Heart right ventricle (tissue), 16 donors: ENCODE measurements at regions not wholly inside any gene's neighbourhood (a gene's known extent, or its start where the extent isn't known, plus 50 kb on each side); places are given as distances from the start of the nearest gene placed in this dataset.
A peak's percentile ranks its signal among the peaks of the same experiment; 100 is the strongest.

Experiments used
- ATAC-seq, 8 donors: fragments of 200-7000 bp; cut with Tn5 transposase; one replicate each; pipeline ENCODE4 v1.9.1; 2020; ENCODE audit warnings: mild to moderate bottlenecking in 8 of 8, moderate library complexity in 8 of 8, moderate number of reproducible peaks in 1 of 8
- DNase-seq, 2 donors: peaks; one replicate each; pipeline ENCODE4 v3.0.0-alpha.2; 2020
- H3K27ac ChIP-seq, 10 donors: fragments of 200-600 bp; sonication (generic) in 2 of 10; one replicate each; pipeline versions ENCODE4 v1.5.0 to v1.8.0; 2020 to 2022; ENCODE audit warnings: mild to moderate bottlenecking in 3 of 10
- H3K27me3 ChIP-seq, 7 donors: fragments of 200-600 bp; one replicate each; pipeline ENCODE4 v1.8.0; 2021 to 2022; ENCODE audit warnings: mild to moderate bottlenecking in 2 of 7
- H3K36me3 ChIP-seq, 9 donors: fragments of 200-600 bp; sonication (generic) in 1 of 9; one replicate each; pipeline versions ENCODE4 v1.5.0 to v1.8.0; 2020 to 2022; ENCODE audit warnings: mild to moderate bottlenecking in 2 of 9
- H3K4me1 ChIP-seq, 9 donors: fragments of 200-600 bp; sonication (generic) in 1 of 9; one replicate each; pipeline versions ENCODE4 v1.5.0 to v1.8.0; 2020 to 2022; ENCODE audit warnings: mild to moderate bottlenecking in 4 of 9
- H3K4me3 ChIP-seq, 10 donors: fragments of 200-600 bp; sonication (generic) in 2 of 10; one replicate each; pipeline versions ENCODE4 v1.5.0 to v1.8.0; 2020 to 2022; ENCODE audit warnings: mild to moderate bottlenecking in 7 of 10, moderate library complexity in 2 of 10
- H3K9me3 ChIP-seq, 11 donors: fragments of 200-600 bp in 10 of 11; sonication (generic) in 2 of 11; one replicate each; pipeline versions ENCODE4 v1.5.0 to v1.8.0; 2013 to 2022; ENCODE audit warnings: mild to moderate bottlenecking in 2 of 11, control low read depth in 1 of 11, moderate library complexity in 1 of 11
- WGBS, 2 donors: extraction: QIAGEN DNeasy Blood & Tissue Kit; methylation state at CpG; one replicate each; pipeline ENCODE4 v1.1.7; 2013; ENCODE audit warnings: inconsistent platforms in 1 of 2; 5-methylcytosine and 5-hydroxymethylcytosine counted together
- intact Hi-C, 10 donors: fragments of 100-400 bp; cut with DNase I; formaldehyde crosslinking; loops; one replicate each; pipeline versions ENCODE4 v1.11.1 to v1.14.2; 2022
- TF ChIP-seq, protein P1 (sequence below), 9 donors: fragments of 200-600 bp; sonication (generic) in 2 of 9; IDR thresholded peaks; one replicate each; pipeline versions ENCODE4 v1.5.0 to v1.8.0; 2021 to 2022; ENCODE audit warnings: antibody characterized with exemption in 9 of 9, mild to moderate bottlenecking in 5 of 9, moderate library complexity in 1 of 9
- donor health status: Arrhythmogenic right ventricular cardiomyopathy.
- donor health status: ischemic (EF 13 %, LVEDD 7.1; RV severe dilation, severe dysfunction).
- donor health status: healthy with polysubstance abuse.
- donor health status: DM: no; HTN: yes; CAD: no.
- donor health status: DM: no; HTN: no; CAD: no.
- donor health status: ischemic (EF 25% LVEDD 6.9; RV normal size, moderate dysfunction).
- donor health status: ischemic (EF 25% LVEDD 5.7; RV mildly dilated, moderate dysfunction).
- donor health status: healthy.
- donor health status: DM: yes; HTN: yes; CAD: no.
- donor health status: Ischemic cardiomyopathy.
- donor health status: ischemic (EF 35%, LVEDD 5.7; RV mildly dilated, moderate dysfunction).
- donor health status: nonischemic (EF 11% LVEDD 7.7; RV severe dilation, severe dysfunction).
- donor health status: DM: yes; HTN: yes; CAD: no.
- donor health status: PGD.
- donor health status: ischemic (EF 29% LVEDD 5.4; RV normal size, mild dysfunction).
- donor health status: nonischemic (EF 23%, LVEDD 6.1; RV moderate dilation, normal function).

DNA sequence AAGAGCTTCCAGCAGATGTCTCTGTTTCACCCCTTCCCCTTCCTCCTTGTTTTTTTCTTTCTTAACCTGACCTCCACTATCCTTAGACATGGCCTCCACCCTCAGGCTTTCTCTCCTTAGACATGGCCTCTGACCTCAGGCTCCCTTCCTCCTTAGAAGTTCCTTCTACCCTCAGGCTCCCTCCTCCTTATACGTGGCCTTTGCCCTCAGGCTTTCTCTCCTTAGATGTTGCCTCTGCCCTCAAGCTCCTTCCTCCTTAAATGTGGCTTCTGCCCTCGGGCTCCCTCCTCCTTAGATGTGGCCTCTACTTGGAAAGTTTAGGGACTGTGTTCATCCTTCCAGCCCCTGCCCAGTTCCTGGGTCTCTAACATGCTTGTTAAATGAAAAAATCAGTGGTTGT, 180.4 kb upstream of the S1PR3 start:
- Histone ChIP-seq H3K27ac (no peak overlapping the region), H3K9me3 (no peaks in the 10 kb centered on the region), H3K27me3 (peaks cover 0 to 31% (median 0%) of the 10 kb centered on the region in 7 donors), H3K4me3 (no peak overlapping the region), H3K36me3 (no peaks in the 10 kb centered on the region), H3K4me1 (peaks cover 0 to 27% (median 14%) of the 10 kb centered on the region in 9 donors)
- 87 to 95% methylated on average over 2 of the region's 2 CpGs for WGBS, 2 donors
- intact Hi-C loops: loop anchor here in 2 of 10 donors (10.0 kb wide), 1 partner anchor 184 kb away; the partner anchor contains the start of gene S1PR3 (in 2 of the 2)
- ATAC-seq: no peak
- no peak for DNase-seq
- TF ChIP-seq, protein P1, sequence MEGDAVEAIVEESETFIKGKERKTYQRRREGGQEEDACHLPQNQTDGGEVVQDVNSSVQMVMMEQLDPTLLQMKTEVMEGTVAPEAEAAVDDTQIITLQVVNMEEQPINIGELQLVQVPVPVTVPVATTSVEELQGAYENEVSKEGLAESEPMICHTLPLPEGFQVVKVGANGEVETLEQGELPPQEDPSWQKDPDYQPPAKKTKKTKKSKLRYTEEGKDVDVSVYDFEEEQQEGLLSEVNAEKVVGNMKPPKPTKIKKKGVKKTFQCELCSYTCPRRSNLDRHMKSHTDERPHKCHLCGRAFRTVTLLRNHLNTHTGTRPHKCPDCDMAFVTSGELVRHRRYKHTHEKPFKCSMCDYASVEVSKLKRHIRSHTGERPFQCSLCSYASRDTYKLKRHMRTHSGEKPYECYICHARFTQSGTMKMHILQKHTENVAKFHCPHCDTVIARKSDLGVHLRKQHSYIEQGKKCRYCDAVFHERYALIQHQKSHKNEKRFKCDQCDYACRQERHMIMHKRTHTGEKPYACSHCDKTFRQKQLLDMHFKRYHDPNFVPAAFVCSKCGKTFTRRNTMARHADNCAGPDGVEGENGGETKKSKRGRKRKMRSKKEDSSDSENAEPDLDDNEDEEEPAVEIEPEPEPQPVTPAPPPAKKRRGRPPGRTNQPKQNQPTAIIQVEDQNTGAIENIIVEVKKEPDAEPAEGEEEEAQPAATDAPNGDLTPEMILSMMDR (IDR thresholded peaks at IDR 0.05): no peak

DNA sequence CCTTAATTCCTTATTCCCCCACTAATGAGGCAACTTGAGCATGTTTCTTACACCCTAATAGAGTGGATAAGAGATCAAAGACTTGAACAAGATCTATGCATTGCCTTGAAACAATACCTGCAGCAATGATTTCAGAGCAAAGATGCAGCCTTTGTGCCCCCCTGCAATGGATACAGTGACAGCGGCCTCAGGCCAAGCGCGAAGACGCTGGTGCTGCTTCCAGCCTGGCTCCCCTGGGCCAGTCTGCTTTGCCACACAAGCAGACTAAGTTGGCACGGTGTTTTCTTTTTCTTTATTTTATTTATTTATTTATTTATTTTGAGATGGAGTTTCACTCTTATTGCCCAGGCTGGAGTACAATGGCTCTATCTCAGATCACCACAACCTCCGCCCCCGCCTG, 179.8 kb upstream of the S1PR3 start:
- H3K4me3 ChIP-seq: no peak overlapping the region
- 98 to 99% methylated on average over 7 of the region's 7 CpGs for WGBS, 2 donors
- intact Hi-C loops: loop anchor here in 2 of 10 donors (10.0 kb wide), 1 partner anchor 183 kb away; the partner anchor contains the start of gene S1PR3 (in 2 of the 2)
- DNase-seq (no peak), ATAC-seq (no peak)
- H3K4me1 ChIP-seq: peaks cover 0 to 27% (median 13%) of the 10 kb centered on the region in 9 donors
- H3K27me3 ChIP-seq: peaks cover 0 to 35% (median 0%) of the 10 kb centered on the region in 7 donors
- TF ChIP-seq, protein P1 (IDR thresholded peaks at IDR 0.05): no peak
- no peak overlapping the region for H3K27ac ChIP-seq
- H3K36me3 ChIP-seq: no peaks in the 10 kb centered on the region
- no peaks in the 10 kb centered on the region for H3K9me3 ChIP-seq

DNA sequence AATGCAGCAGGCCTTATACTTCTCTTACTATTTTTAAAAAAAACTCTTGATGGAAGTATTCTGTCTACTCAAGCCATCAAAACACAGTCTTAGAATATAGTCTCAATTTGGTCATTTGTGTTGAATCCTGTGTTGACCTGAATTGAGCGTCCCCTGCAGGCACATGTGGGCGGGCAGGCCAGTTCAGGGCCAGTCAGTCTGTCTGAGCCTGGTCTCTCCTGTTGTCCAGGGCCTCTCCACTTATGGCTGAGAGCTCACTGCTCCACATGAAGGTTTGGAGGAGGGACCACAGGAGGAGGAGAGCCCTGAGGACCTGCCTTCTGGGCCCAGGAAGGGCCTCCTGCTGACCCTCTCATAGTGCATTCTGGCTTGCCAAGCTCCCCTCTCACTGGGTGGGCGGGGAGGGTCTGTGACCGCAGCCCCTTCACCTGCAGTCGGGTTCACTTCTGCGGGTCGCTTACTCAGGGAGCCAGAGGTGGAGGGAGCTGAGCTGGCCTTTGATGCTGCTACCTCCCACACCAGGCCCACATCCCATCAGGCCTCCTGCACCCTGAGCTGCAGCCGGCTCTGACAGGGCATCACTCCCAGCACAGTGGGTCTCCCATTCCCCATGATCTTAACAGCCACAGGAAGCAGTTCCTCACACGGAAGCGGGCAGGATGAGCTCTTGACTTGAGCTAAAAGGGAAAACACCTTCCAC, 178.2 kb upstream of the S1PR3 start:
- ATAC-seq (no peak), DNase-seq (no peak)
- Histone ChIP-seq H3K4me3 (no peak overlapping the region), H3K36me3 (no peaks in the 10 kb centered on the region), H3K9me3 (no peaks in the 10 kb centered on the region), H3K27me3 (peaks cover 0 to 41% (median 0%) of the 10 kb centered on the region in 7 donors), H3K4me1 (peaks cover 0 to 30% (median 13%) of the 10 kb centered on the region in 9 donors), H3K27ac (peak overlapping the region in 2 of 10 donors; percentile 44 to 62)
- 89 to 96% methylated on average over 10 of the region's 10 CpGs for WGBS, 2 donors
- intact Hi-C loops: loop anchor here in 2 of 10 donors (10.0 kb wide), 1 partner anchor 182 kb away; the partner anchor contains the start of gene S1PR3 (in 2 of the 2)
- TF ChIP-seq, protein P1 (IDR thresholded peaks at IDR 0.05): no peak

DNA sequence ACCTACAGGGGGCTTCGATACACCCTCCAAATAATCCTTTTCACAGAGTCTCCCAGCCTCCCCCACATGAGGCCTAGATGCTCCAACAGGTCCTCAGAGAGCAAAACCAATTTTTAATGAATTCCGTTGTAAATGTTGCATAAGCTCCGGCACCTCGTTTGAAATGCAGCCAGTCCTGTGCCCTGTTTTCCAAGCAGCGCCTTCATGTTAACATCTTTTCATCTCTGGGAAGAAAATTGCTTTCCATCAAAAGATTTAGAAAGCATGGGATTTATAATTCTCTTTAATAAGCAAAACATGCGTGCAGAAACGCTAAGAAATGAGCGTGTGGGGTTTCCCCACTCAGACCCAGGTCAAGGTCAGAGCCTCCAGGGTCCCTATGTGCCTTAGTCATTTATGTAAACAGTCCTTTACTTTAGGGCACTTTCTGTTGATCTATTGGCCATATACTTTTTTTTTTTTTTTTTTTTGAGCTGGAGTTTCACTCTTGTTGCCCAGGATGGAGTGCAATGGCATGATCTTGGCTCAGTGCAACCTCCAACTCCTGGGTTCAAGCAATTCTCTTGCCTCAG, 177.5 kb upstream of the S1PR3 start:
- ATAC-seq (no peak), DNase-seq (no peak)
- H3K27me3 ChIP-seq: peaks cover 0 to 46% (median 0%) of the 10 kb centered on the region in 7 donors
- intact Hi-C loops: loop anchor here in 2 of 10 donors (10.0 kb wide), 1 partner anchor 181 kb away; the partner anchor contains the start of gene S1PR3 (in 2 of the 2)
- H3K9me3 ChIP-seq: no peaks in the 10 kb centered on the region
- H3K4me3 ChIP-seq: no peak overlapping the region
- 93% methylated on average over 8 of the region's 8 CpGs for WGBS, 2 donors
- no peaks in the 10 kb centered on the region for H3K36me3 ChIP-seq
- TF ChIP-seq, protein P1 (IDR thresholded peaks at IDR 0.05): no peak
- H3K4me1 ChIP-seq: peaks cover 3 to 36% (median 18%) of the 10 kb centered on the region in 9 donors
- H3K27ac ChIP-seq: peak overlapping the region in 6 of 10 donors; percentile 27 to 77 (median 68)
